Testis (tissue), 2 donors: ENCODE measurements at regions not wholly inside any gene's neighbourhood (a gene's known extent, or its start where the extent isn't known, plus 50 kb on each side); places are given as distances from the start of the nearest gene placed in this dataset.

ENCODE experiments used
- CTCF ChIP-seq, 3 experiments: fragments of 450-650 bp in 2 of 3; fragments of 200-600 bp in 1 of 3; sonication (generic) in 1 of 3; IDR thresholded peaks; one replicate each; pipeline ENCODE4 v1.5.1; 2016 to 2019; ENCODE audit warnings: antibody characterized with exemption in 3 of 3, mild to moderate bottlenecking in 2 of 3, moderate library complexity in 1 of 3
- POLR2A ChIP-seq: fragments of 450-650 bp; IDR thresholded peaks from one replicate; pipeline ENCODE4 v1.6.1; 2017; ENCODE audit warnings: antibody characterized with exemption, mild to moderate bottlenecking, moderate library complexity

GRCh38 chr5:167814828-167815227, 476.6 kb upstream of the WWC1 start:
- TF ChIP-seq POLR2A: no peak
- TF ChIP-seq CTCF (IDR thresholded peaks at IDR 0.05): no peak
